KG1 (cell line): ENCODE measurements at regions not wholly inside any gene's neighbourhood (a gene's known extent, or its start where the extent isn't known, plus 50 kb on each side); places are given as distances from the start of the nearest gene placed in this dataset.
"Not testable (repeated sequence)": the region's sequence is repeated elsewhere in the genome, so short reads cannot be mapped to it uniquely, and the experiment has no call there.

Experiments
- DNase-seq: peaks from one replicate; lab custom pipeline; 2025; lab: John Stamatoyannopoulos, UW

DNA sequence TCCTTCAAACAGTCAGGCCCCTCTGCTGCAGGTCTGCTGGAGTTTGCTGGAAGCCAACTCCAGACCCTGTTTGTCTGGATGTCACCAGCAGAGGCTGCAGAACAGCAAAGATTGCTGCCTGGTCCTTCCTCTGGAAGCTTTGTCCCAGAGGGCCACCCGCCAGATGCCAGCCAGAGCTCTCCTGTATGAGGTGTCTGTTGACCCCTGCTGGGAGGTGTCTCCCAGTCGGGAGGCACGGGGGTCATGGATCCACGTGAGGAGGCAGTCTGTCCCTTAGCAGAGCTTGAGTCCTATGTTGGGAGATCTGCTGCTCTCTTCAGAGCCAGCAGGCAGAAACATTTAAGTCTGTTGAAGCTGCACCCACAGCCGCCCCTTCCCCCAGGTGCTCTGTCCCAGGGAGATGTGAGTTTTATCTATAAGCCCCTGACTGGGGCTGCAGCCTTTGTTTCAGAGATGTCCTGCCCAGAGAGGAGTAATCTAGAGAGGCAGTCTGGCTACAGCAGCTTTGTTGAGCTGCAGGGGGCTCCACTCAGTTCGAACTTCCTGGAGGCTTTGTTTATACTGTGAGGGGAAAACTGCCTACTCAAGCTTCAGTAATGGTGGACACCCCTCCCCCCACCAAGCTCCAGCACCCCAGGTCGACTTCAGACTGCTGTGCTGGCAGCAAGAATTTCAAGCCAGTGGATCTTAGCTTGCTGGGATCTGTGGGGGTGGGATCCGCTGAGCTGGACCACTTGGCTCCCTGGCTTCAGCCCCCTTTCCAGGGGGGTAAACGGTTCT is 72.1 kb downstream of the OGFRL1 start:
- not testable (repeated sequence) for DNase-seq

DNA sequence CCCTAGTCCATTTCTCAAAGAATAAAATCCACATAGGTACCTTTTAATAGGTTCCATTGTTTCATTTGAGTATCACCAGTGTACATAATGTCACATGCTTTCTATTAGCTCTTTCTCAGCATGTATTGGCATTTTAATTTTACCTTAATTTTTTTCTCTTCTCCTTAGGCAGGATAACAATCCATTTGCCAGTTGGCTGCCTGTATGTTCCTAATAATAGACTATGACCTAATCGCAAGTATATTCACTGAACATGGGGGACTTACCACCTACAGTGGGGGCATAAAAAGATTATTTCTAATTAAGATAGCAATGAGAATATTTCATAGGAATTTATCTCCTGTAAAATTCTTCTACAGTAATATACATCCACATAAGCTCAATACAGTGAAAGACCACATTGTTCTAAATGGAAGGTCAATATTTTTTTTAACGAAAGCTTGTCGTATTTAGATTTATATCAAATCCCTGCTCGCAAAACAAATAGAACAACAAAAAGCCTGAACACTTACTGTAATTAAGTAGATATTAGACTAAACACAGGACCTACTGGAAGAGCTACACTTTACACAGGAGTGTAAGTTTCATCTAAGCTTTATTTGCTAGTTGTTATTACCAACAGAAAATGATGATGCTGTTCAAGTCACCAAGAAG is 76.4 kb downstream of the OGFRL1 start:
- no peak for DNase-seq

DNA sequence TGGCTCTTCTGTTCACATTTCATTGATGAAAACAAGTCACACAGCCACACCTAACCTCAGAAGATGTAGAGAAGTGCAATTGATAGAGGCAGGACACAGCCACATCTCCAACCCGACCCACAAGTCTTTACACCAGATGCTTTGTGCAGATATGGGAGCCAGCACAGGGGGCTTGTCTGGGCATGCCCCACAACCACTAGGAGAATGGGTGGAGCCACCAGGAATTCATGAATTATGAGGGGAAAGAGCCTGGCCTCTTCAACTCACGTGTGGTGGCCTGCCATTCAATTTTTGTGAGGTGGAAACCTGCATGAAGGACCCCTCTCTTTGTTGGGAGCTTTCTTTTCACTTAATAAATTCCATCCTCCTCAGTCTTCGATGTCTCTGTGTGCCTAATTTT is 79.1 kb downstream of the OGFRL1 start:
- DNase-seq = no peak

DNA sequence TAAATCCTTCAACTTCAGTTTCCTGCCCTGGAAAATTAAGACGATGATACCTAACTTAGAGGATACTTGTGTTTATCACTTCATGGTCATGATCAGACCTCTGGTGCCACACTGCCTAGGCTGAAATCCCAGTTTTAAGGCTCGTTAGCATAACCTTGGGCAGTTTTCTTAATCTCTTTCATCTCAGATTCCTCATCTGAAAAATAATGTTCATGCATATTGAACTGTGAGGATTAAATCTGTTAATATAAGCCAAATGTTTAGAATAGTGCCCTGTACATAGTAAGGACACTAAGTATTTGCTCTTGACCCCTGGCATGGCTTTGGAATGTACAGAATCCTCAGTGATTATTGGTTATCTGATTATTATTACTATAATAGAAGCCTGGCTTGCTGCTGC is 79.7 kb downstream of the OGFRL1 start:
- DNase-seq = no peak

DNA sequence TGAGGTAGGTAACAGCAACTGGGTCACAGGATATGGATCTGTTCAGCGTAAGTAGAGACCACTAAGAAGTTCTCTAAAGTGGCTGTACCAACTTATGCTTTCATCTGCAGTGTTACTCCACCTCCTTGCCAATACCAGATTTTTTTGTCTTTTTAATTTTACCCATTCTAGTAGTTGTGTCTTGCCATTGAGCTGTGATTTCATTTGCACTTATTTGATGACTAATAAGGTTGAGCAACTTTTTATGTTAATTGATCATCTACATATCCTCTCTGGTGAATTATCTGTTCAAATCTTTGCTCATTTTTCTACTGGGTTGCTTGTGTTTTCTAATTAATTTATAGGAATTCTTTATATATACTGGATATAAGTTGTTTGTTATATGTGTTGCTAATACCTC is 82.9 kb downstream of the OGFRL1 start:
- DNase-seq = no peak

DNA sequence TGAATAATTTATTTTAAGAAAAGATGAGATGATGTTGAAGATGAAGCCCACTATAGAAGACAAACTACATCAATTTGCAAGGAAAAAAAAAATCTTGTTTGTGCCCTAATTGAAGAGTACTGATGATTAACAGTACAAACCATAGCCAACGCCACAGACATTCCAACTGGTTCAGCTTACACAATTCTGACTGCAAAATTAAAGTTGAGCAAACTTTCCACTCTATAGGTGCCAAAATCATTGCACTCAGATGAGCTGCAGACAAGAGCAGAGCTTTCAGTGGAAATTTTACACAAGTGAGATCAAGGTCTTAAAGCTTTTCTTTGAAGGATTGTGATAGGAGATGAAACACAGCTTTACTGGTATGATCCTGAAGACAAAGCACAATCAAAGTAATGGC is 85.3 kb downstream of the OGFRL1 start:
- no peak for DNase-seq

DNA sequence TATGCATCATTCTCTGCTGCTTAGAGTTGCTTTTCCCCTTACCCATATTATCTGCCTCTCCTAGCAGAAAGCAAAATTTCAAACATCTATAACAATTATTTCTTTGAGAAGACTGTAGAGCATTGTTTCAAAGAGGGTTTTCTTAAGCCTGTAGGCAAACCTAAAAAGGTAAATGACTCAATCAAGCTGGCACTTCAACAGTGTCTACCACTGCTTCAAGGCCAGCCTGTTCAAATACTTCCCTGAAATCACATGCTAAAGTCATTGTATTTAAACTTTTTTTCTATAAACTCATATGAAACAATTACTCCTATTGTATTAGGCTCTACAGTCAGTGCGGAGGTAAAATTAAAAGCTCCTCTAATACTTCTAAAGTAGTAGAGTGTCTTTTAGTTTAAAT is 87.1 kb downstream of the OGFRL1 start:
- DNase-seq = no peak

DNA sequence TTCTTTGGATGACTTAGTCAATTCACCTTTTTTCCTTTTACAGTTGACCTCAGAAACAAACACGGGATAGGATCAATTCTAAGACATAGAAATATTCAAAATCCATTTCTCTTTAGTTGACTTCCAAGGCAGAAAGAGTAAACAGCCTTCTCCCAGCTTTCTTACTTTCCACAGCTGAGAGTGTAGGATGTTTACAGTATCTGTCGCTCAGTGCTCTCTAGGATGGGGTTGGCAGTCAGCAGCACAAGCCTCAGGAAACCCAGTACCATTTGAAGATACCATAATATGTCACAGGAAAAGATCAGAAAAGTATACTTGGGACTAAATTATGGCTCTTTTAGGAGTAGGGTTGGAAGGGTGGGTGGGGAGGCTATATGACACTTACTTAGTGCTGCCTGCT is 88.2 kb downstream of the OGFRL1 start:
- DNase-seq = no peak

DNA sequence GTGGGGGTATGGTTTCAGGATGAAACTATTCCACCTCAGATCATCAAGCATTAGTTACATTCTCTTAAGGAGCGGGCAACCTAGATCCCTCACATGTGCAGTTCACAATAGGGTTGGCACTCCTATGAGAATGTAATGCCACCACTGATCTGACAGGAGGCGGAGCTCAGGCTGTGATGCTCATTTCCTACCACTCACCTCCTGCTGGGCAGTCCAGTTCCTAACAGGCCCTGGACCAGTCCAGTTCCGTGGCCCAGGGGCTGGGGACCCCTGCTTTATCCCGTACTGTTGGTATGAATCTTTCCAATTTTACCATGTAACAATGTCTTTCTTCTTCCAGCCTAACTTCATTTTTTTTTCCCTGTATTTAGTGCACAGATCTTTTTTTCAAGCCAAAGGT is 94.9 kb downstream of the OGFRL1 start:
- no peak for DNase-seq

DNA sequence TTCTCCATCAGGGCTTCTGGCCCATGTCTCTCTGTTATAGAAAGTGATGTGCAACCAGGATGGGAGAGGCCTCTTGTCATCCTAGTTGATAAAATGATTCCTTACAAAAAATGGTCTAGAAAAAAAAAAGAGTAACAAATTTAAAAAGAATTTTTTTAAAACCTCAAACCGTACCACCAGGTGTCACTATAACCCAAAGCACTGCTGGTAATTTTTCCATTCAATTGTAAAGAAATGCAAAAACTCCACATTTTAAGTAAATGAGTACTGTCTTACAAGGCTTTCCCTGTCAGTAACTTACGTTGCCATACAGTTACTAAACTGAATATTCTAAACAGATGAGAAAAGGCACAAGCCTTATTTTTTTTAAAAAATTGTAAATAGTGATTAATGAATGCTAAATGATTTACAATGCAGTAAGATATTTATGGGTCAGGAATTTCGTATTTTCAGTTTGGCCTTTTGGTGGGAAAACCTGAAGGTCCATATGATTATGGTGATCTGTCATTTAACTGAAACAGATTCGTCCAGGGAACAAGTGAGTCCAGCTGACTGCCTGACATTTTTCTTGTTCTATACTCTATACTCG is 95.4 kb downstream of the OGFRL1 start:
- peak; percentile 37 for DNase-seq

DNA sequence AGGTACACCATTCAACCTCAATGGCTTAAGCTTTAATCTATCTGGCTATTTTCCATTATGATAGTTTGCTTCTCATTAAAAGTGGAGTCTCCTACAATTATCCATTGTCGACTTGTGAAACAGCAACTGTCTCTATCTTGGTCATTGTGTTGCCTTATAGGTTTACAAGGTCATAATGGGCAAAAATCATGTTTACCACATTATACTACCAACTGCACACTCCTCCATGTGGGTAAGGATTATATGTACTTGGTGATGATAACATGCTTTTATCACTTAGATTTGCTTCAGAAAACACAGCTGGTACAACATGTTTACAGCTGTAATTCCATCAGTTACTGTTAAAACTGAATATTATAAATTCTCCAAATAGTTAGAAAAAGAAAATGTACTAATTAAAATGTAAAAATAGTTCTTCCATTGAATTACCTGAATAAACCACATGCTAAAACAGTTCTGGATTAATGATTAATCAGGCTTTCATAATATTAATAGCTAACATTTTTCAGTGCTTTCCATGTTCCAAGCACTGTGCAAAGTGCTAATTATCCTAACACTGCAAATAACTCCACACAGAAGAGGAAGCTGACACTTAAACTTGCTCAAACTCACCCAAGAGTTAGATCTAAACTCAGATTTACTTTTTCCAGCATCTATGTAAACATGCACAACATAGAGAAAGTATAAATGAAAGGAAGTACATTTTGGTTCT is 96.7 kb downstream of the OGFRL1 start:
- no peak for DNase-seq

DNA sequence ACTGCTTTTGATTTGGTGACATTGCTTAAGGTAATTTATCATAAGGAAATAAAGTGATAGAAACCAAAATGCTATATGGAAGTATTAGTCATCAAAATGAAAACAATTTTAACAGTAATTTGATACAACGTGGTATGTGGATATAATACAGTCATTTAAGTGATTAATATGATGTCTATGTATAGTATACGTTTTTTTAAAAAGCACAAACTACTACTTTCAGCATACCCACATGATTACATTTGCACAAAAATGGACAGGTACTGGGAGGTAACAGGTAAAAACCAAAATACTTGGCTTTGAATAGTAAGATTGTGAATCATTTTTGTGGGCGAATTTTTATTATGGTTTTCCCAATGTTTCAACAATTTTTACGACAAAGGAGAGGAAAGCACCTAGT is 97.6 kb downstream of the OGFRL1 start:
- DNase-seq = no peak

DNA sequence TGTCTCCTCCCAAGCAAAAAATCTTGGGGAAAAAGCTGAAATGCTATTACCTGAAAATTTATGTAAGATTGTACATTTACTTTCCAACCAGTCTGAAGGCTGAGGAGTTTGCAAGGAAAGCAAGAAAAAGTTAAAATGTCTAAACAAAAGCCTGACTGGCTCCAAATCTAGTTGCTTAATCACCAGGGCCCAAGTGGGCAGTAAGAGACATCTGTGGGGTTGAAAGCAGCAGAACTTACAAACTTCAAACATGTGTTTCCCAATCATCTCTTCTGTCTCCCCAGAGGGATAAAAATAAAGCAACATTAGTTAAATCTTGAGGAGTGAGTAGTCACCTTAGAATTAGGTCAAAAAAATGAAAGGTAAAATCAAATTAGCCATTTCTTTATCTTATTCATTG is 98.6 kb downstream of the OGFRL1 start:
- DNase-seq = no peak

DNA sequence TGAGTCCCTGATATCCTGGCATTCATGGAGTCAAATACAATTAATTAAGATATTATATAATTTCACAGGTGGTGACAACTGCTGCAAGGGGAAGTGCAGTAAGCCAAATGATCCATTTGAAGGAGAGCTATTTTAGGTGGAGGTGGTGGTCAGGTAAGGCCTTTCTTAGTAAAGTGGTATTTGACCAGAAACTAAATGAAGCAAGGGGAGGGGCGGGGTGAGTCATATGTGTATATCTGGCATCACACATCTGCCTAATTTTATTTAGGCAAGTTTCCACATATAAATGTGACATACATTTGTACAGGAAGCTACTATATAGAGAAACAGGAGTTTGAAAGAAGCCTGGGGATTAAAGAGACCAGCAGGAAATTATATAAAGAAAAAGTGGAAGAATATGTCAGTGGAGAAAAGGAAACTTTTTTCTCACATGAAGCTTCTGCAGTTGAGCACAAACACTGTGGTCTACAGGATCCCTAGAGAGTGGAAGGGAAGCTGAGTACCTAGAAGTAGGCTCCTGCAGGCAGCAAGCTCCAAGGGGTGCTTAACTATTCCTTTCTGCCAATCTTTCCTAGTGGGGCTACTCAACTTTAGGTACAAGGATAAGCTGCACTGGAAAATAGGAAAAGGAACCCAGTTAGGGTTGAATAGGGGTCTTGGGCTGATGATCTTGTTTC is 99.6 kb downstream of the OGFRL1 start:
- no peak for DNase-seq

DNA sequence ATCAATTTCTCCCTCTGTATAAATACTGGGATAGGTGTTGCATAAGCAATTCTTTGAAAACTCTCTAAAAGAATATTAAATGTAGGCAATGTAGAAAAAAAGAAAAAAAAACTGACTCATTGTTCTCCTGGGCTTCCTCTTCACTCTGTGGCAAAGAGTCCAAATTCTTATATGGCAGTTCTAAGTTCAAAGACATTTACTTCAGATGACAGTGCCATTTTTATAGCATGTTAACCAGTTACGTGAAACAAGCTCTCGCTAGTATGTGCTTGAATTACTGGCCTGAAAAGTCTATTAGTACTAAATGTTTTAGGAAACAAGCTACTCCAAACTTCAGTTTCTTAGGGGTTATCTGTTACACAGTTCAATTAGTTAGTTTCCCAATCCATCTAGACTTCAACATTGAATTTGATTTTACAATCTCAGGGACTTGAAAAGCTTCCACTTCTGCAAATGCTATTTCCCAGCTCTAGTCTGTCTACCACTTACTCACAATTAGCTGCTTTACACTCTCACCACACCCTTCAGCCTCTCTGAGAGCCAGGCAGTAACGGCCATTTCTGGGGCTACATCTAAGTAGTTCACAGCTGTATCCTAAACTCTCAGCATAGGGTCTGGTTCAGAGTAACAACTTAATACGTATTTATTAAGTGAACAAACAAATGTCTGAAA is 100.4 kb downstream of the OGFRL1 start:
- no peak for DNase-seq

DNA sequence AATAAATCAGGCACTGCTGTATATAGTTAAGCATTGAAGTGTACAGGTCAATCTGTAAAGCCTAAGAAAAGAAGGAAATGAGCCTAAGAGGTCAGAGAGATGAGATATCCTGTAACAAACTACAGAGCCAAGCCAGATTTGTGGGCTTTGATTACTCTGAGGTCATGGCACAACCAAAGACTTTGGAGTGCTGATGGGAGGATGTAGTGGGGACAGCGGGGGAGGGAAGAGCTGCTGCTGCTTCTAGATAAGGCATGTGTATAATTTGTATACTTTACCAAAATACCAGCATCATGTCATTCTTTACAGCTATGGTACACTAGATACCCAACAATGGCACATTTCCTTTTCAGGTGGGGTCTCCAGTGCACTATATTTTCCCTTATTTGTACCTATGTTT is 102.5 kb downstream of the OGFRL1 start:
- DNase-seq = no peak

DNA sequence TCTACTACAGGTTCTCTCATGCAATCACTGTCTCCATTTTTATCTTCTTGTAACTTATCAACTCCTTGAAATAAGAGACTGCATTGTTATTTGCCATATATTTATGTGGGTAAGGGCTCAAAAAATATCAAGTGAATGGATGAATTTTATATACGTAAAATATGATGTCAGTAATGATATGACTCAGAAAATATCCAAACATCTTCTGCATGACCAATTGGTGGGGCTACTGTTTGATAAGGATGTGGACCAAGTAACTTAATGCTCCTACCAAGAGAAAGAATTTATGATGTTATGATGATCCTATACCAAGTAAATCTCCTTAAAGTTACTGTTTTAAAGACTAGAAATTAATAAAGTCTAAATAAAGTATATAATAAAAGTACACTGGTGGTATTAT is 103.7 kb downstream of the OGFRL1 start:
- DNase-seq = no peak

DNA sequence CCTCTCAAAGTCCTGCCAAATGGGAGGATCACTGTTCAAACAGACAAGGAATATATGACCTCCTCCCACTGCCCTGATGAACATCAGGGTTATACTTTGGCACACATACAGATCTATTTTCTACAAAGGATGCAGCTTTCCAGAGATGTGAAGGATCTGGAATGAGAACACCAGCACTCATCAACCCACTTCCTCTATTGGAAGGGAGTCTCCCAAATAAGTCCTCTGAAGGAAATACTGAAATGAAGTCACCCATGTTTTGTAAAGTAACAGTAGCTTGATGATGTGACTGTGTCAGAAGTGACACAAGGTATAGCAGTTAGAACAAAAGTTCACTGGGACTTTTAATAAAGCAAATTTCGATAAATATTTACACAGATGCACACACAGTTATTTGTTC is 104.9 kb downstream of the OGFRL1 start:
- DNase-seq = no peak

DNA sequence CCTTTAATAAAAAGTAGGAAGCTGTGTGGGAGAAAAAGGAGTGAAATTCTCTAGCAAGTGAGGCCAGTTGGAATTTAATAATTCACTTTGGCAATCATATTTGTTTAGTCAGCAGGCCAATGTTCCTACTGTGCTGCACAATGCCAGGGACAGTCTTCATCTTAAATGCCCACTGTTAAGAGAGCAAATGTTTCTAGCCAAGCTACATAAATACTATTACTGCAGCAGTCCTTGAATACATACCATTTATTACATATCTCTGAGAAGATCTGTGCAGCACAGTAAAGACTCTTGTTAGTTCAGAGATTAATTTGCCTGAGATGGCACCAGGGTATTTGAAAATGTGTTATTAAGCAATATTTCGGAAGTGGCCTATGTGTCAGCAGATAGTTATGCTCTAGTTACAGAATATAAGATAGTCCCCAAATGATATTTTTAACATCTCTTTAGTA is 105.4 kb downstream of the OGFRL1 start:
- DNase-seq = no peak

DNA sequence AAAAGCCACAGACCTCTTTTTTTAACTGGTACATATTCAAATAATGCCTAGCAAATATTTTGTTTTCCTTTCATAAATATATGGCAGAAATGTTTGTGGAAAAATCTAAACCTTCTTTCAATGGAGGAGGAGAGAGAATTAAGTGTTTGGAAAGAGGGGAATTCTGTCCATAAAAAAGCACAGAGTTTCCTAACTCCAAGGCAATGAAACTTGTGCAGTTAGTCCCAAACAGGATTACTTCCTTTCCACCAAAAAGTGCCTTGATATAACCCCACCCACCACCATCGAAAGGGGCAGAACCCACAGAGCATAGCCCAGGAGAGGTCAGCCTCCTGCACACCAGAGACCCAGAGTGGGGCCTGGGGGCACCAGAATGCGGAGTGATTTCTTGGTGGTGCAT is 106.3 kb downstream of the OGFRL1 start:
- no peak for DNase-seq

DNA sequence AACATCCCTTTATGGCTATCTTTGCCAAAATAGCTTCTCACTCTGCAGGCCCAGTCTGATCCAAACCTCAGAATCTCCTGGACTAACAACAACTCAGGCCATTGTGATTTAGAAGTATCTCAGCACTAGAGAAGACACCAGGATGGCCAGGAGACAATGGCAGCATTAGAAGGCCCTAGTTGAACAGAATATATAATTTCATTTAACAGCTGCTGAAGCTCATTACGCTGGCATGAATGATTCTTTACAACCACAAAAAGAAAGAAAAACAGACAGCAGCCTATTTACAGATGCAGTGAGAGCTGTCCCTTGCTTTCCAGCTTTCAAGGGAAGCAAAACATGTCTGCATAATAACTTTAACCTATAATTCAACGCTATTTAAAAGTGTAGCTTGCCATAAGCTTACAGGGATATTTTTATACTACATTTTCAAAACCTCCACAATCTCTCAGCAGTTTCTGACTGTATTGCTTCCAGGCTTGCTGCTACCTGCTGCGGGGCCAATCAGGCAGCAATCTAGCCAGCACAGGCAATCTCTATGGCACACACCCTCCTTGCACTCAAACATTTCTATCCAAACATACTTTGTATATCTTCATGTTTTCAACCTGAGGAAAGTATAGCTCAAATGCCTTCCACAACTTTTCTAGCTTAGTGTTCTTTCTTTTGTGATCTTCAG is 107.3 kb downstream of the OGFRL1 start:
- DNase-seq = no peak
